ENCODE measurements at regions not wholly inside any gene's neighbourhood (a gene's known extent, or its start where the extent isn't known, plus 50 kb on each side); places are given as distances from the start of the nearest gene placed in this dataset.

GRCh38 chr1:217332431-217333065 lies 298.3 kb downstream of the GPATCH2 start:
- TF ChIP-seq CTCF (IDR thresholded peaks at IDR 0.05) (no peak), EP300 (IDR thresholded peaks at IDR 0.05) (no peak)
